Breast epithelium (tissue), 4 donors: ENCODE measurements at regions not wholly inside any gene's neighbourhood (a gene's known extent, or its start where the extent isn't known, plus 50 kb on each side); places are given as distances from the start of the nearest gene placed in this dataset.

ENCODE experiments used
- DNase-seq, 2 donors: peaks; one replicate each; pipeline ENCODE4 v3.0.0-alpha.2; 2019; ENCODE audit warnings: low spot score in 2 of 2
- H3K27ac ChIP-seq, 2 donors: fragments of 200-600 bp; sonication (generic) in 1 of 2; one replicate each; pipeline ENCODE4 v1.5.1; 2016 to 2019; ENCODE audit warnings: mild to moderate bottlenecking in 1 of 2
- H3K27me3 ChIP-seq, 2 donors: fragments of 200-600 bp; sonication (generic) in 1 of 2; one replicate each; pipeline versions ENCODE4 v1.5.1 to v1.6.0; 2017 to 2019; ENCODE audit warnings: control low read depth in 1 of 2, mild to moderate bottlenecking in 1 of 2
- H3K36me3 ChIP-seq: fragments of 200-600 bp; one replicate; pipeline ENCODE4 v1.5.1; 2019
- H3K4me1 ChIP-seq, 2 donors: fragments of 200-600 bp; sonication (generic); one replicate each; pipeline ENCODE4 v1.5.1; 2016 to 2019; ENCODE audit warnings: control low read depth in 1 of 2
- H3K4me3 ChIP-seq, 3 donors: fragments of 200-600 bp; sonication (generic); 1 replicate in 2 of 3; 2 replicates in 1 of 3; pipeline ENCODE4 v1.5.1; 2016 to 2019; ENCODE audit warnings: mild to moderate bottlenecking in 3 of 3, moderate library complexity in 2 of 3
- H3K9me3 ChIP-seq, 2 donors: fragments of 200-600 bp; sonication (generic) in 1 of 2; one replicate each; pipeline ENCODE4 v1.5.1; 2016 to 2019; ENCODE audit warnings: control low read depth in 1 of 2
- POLR2A ChIP-seq: fragments of 450-650 bp; IDR thresholded peaks from one replicate; pipeline ENCODE4 v1.6.1; 2016; ENCODE audit warnings: antibody characterized with exemption, mild to moderate bottlenecking, moderate library complexity
- POLR2AphosphoS5 ChIP-seq, 3 donors: sonication (generic); formaldehyde crosslinking; IDR thresholded peaks; one replicate each; pipeline ENCODE4 v1.6.1; 2017; ENCODE audit warnings: antibody characterized with exemption in 3 of 3
- intact Hi-C: fragments of 100-400 bp; cut with DNase I; formaldehyde crosslinking; loops from one replicate; pipeline ENCODE4 v1.15.1; 2023; ENCODE audit warnings: low total_unique reads
- TF ChIP-seq, protein P1 (sequence below), 3 donors: fragments of 450-650 bp; IDR thresholded peaks; one replicate each; pipeline ENCODE4 v1.5.1; 2016 to 2017; ENCODE audit warnings: antibody characterized with exemption in 3 of 3, mild to moderate bottlenecking in 3 of 3, moderate library complexity in 3 of 3

GRCh38 chr5:143695244-143695864, 116.6 kb upstream of the HMHB1 start:
- Histone ChIP-seq H3K9me3 (no peaks in the 10 kb centered on the region), H3K27ac (no peak overlapping the region), H3K4me3 (no peak overlapping the region), H3K27me3 (no peaks in the 10 kb centered on the region), H3K36me3 (no peaks in the 10 kb centered on the region), H3K4me1 (no peaks in the 10 kb centered on the region)
- TF ChIP-seq, protein P1, sequence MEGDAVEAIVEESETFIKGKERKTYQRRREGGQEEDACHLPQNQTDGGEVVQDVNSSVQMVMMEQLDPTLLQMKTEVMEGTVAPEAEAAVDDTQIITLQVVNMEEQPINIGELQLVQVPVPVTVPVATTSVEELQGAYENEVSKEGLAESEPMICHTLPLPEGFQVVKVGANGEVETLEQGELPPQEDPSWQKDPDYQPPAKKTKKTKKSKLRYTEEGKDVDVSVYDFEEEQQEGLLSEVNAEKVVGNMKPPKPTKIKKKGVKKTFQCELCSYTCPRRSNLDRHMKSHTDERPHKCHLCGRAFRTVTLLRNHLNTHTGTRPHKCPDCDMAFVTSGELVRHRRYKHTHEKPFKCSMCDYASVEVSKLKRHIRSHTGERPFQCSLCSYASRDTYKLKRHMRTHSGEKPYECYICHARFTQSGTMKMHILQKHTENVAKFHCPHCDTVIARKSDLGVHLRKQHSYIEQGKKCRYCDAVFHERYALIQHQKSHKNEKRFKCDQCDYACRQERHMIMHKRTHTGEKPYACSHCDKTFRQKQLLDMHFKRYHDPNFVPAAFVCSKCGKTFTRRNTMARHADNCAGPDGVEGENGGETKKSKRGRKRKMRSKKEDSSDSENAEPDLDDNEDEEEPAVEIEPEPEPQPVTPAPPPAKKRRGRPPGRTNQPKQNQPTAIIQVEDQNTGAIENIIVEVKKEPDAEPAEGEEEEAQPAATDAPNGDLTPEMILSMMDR (IDR thresholded peaks at IDR 0.05), result no peak
- TF ChIP-seq POLR2AphosphoS5 (IDR thresholded peaks at IDR 0.05) (no peak), POLR2A (no peak)
- intact Hi-C loops, result no loop called here
- DNase-seq, result no peak

DNA sequence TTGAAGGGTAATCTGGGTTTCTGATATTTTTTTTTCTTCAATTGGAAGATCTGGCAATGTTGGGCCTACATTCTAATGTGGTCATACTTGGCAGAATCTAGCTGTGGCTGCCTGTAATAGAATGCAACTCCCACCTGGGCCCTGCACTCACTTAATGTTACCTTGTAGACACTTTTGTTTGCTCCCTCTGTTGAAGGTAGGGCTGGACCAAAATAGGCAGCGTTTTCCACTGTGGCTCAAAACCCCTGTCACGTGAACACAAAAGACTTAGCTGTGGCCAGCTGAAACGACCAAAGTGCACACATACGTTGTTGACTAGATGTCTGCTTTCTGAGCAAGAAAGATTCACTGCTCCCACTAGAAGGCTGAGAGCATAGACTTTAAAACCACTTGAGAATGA, 117.6 kb upstream of the HMHB1 start:
- no peak for DNase-seq
- Histone ChIP-seq H3K9me3 (peaks cover 0 to 7% of the 10 kb centered on the region in 2 donors), H3K27me3 (no peaks in the 10 kb centered on the region), H3K36me3 (no peaks in the 10 kb centered on the region), H3K4me1 (no peaks in the 10 kb centered on the region), H3K4me3 (no peak overlapping the region), H3K27ac (no peak overlapping the region)
- intact Hi-C loops, result no loop called here
- TF ChIP-seq, protein P1 (IDR thresholded peaks at IDR 0.05), result no peak
- TF ChIP-seq POLR2AphosphoS5 (IDR thresholded peaks at IDR 0.05) (no peak), POLR2A (no peak)

DNA sequence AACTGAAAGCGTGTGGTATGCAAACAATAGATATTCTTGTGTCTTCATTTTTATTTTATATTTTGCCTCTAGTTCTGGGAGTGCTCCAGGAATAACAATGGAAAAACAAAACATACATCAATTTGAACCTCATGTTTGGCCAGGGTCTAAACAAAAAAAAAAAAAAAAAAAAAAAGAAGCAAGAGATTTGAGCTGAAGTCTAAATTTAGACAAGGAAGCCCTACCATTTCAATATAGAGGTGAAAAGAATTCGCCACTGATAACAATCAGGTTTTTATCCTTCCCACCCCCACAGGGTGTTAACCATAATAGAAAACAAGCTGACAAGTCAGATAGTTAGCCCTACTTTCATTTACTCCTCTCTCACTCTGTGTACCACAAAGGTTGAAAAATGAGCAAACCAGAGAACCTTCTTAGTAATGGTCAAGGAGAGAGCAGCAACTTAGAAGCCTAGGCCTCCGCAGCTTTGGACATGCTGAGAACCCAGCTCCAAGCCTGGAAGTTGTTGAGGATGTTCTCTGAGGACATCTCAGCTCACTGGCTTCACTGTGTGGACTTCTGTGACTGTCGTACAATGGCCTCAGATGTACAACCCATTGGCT, 118.2 kb upstream of the HMHB1 start:
- intact Hi-C loops, result no loop called here
- Histone ChIP-seq H3K27ac (no peak overlapping the region), H3K9me3 (peaks cover 0 to 7% of the 10 kb centered on the region in 2 donors), H3K4me3 (no peak overlapping the region), H3K4me1 (no peaks in the 10 kb centered on the region), H3K36me3 (no peaks in the 10 kb centered on the region), H3K27me3 (no peaks in the 10 kb centered on the region)
- DNase-seq, result no peak
- TF ChIP-seq POLR2A, result no peak
- TF ChIP-seq, protein P1 (IDR thresholded peaks at IDR 0.05), result no peak
- no peak for TF ChIP-seq POLR2AphosphoS5 (IDR thresholded peaks at IDR 0.05)

DNA sequence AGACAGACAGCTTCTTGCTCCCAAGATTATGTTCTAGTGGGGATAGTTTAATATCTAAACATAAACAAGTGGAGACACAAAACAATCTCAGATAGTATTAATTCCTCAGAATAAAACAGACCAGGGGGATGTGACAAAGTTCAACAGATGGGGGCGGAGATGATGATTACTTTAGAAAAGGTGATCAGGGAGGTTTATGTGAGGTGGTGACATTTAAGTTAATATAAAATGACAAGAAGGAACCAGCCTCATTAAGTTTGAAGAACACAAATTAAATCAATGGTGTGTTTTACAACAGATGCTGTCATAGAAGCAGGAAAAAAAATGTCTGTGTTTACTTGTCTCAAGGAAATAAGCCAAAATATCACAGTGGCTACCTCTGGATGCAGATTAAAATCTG, 119.6 kb upstream of the HMHB1 start:
- no peak overlapping the region for H3K4me3 ChIP-seq
- H3K4me1 ChIP-seq, result no peaks in the 10 kb centered on the region
- H3K27me3 ChIP-seq, result no peaks in the 10 kb centered on the region
- intact Hi-C loops, result no loop called here
- H3K27ac ChIP-seq, result no peak overlapping the region
- H3K9me3 ChIP-seq, result peaks cover 0 to 7% of the 10 kb centered on the region in 2 donors
- no peaks in the 10 kb centered on the region for H3K36me3 ChIP-seq
- no peak for DNase-seq
- no peak for TF ChIP-seq POLR2A
- TF ChIP-seq, protein P1 (IDR thresholded peaks at IDR 0.05), result no peak
- no peak for TF ChIP-seq POLR2AphosphoS5 (IDR thresholded peaks at IDR 0.05)

GRCh38 chr5:143691945-143692290, 120.0 kb upstream of the HMHB1 start:
- H3K9me3 ChIP-seq, result peaks cover 0 to 7% of the 10 kb centered on the region in 2 donors
- no peaks in the 10 kb centered on the region for H3K36me3 ChIP-seq
- TF ChIP-seq, protein P1 (IDR thresholded peaks at IDR 0.05), result no peak
- no peak for TF ChIP-seq POLR2AphosphoS5 (IDR thresholded peaks at IDR 0.05)
- no peak for TF ChIP-seq POLR2A
- H3K27ac ChIP-seq, result no peak overlapping the region
- no peaks in the 10 kb centered on the region for H3K27me3 ChIP-seq
- no peak overlapping the region for H3K4me3 ChIP-seq
- intact Hi-C loops, result no loop called here
- DNase-seq, result no peak
- H3K4me1 ChIP-seq, result no peaks in the 10 kb centered on the region
